GM23338 (cell line): ENCODE measurements at regions not wholly inside any gene's neighbourhood (a gene's known extent, or its start where the extent isn't known, plus 50 kb on each side); places are given as distances from the start of the nearest gene placed in this dataset.

Experiments
- ATAC-seq: fragments of 200-7000 bp; cut with Tn5 transposase; 3 replicates; pipeline ENCODE4 v1.9.1; 2020
- DNase-seq: peaks from one replicate; pipeline ENCODE4 v3.0.0-alpha.2; 2015; ENCODE audit warnings: low spot score
- H2AFZ ChIP-seq: fragments of 200-600 bp; sonication (generic); 2 replicates; pipeline ENCODE4 v1.8.0; 2016; ENCODE audit warnings: antibody characterized with exemption, mild to moderate bottlenecking, moderate library complexity
- H3F3A ChIP-seq: fragments of 200-600 bp; sonication (generic); replicated peaks from 2 replicates; pipeline ENCODE4 v1.8.0; 2017; ENCODE audit warnings: antibody characterized with exemption, mixed run types, low read depth
- H3K27ac ChIP-seq: fragments of 200-600 bp; sonication (generic); 2 replicates; pipeline ENCODE4 v1.6.1; 2016; ENCODE audit warnings: low read depth
- H3K27me3 ChIP-seq: fragments of 200-600 bp; sonication (generic); 2 replicates; pipeline ENCODE4 v1.8.0; 2016; ENCODE audit warnings: mild to moderate bottlenecking, mixed run types, moderate library complexity; ENCODE audit not compliant: insufficient read depth
- H3K36me3 ChIP-seq: fragments of 200-600 bp; sonication (generic); 2 replicates; pipeline ENCODE4 v1.8.0; 2016; ENCODE audit warnings: mild to moderate bottlenecking; ENCODE audit not compliant: insufficient read depth
- H3K4me1 ChIP-seq: fragments of 200-600 bp; sonication (generic); 2 replicates; pipeline ENCODE4 v1.8.0; 2016; ENCODE audit warnings: mild to moderate bottlenecking, moderate library complexity; ENCODE audit not compliant: insufficient read depth
- H3K4me2 ChIP-seq: fragments of 200-600 bp; sonication (generic); 2 replicates; pipeline ENCODE4 v1.7.1; 2017; ENCODE audit warnings: mixed run types
- H3K4me3 ChIP-seq: fragments of 200-600 bp; sonication (generic); 2 replicates; pipeline ENCODE4 v1.6.1; 2016; ENCODE audit warnings: mixed run types
- H3K79me2 ChIP-seq: fragments of 200-600 bp; sonication (generic); replicated peaks from 2 replicates; pipeline ENCODE4 v1.8.0; 2017; ENCODE audit warnings: mild to moderate bottlenecking; ENCODE audit not compliant: insufficient read depth
- H3K9me2 ChIP-seq: fragments of 200-600 bp; sonication (generic); 2 replicates; pipeline ENCODE4 v1.8.0; 2017; ENCODE audit not compliant: insufficient read depth
- H4K20me1 ChIP-seq: fragments of 200-600 bp; sonication (generic); replicated peaks from 2 replicates; pipeline ENCODE4 v1.8.0; 2017; ENCODE audit warnings: mild to moderate bottlenecking; ENCODE audit not compliant: insufficient read depth
- H3K27ac Mint-ChIP-seq: 2 replicates; pipeline ENCODE4 v1.8.0; 2020; ENCODE audit warnings: inconsistent platforms, mild to moderate bottlenecking, moderate library complexity, mixed read lengths
- H3K27me3 Mint-ChIP-seq: 3 replicates; pipeline ENCODE4 v1.8.0; 2022; ENCODE audit warnings: low read depth, mild to moderate bottlenecking, moderate library complexity, mixed read lengths, inconsistent platforms; ENCODE audit not compliant: insufficient read depth, poor library complexity
- H3K36me3 Mint-ChIP-seq: 3 replicates; pipeline ENCODE4 v1.8.0; 2021; ENCODE audit warnings: low read depth, mild to moderate bottlenecking, inconsistent platforms, moderate library complexity, mixed read lengths
- H3K4me1 Mint-ChIP-seq: 3 replicates; pipeline ENCODE4 v1.8.0; 2020; ENCODE audit warnings: mild to moderate bottlenecking, inconsistent platforms, mixed read lengths
- H3K4me3 Mint-ChIP-seq: 3 replicates; pipeline ENCODE4 v1.8.0; 2021; ENCODE audit warnings: moderate library complexity, mild to moderate bottlenecking, inconsistent platforms, mixed read lengths
- H3K9me3 Mint-ChIP-seq: 3 replicates; pipeline ENCODE4 v1.8.0; 2020; ENCODE audit warnings: moderate library complexity, mild to moderate bottlenecking, inconsistent platforms, mixed read lengths
- CREB1 ChIP-seq: fragments of 250-450 bp; sonication (Bioruptor Pico); IDR thresholded peaks from 2 replicates; pipeline ENCODE4 v1.5.0; 2020; ENCODE audit warnings: low read depth, mild to moderate bottlenecking, moderate library complexity
- CTCF ChIP-seq, 2 experiments: fragments of 200-600 bp in 1 of 2; sonication (generic) in 1 of 2; conservative IDR thresholded peaks; 2 replicates each; pipeline versions ENCODE4 v1.5.1 to v1.6.1; 2016 to 2017; ENCODE audit warnings: antibody characterized with exemption in 2 of 2, low read depth in 2 of 2, mild to moderate bottlenecking in 2 of 2, moderate library complexity in 1 of 2
- EZH2 ChIP-seq: fragments of 200-600 bp; sonication (generic); IDR thresholded peaks from one replicate; pipeline ENCODE4 v1.8.0; 2017; ENCODE audit warnings: antibody characterized with exemption, mild to moderate bottlenecking, low read depth; ENCODE audit not compliant: unreplicated experiment
- EZH2phosphoT487 ChIP-seq: fragments of 200-600 bp; sonication (generic); IDR thresholded peaks from one replicate; pipeline ENCODE4 v1.8.1; 2018; ENCODE audit warnings: antibody characterized with exemption; ENCODE audit not compliant: unreplicated experiment
- JUNB ChIP-seq: IDR thresholded peaks from one replicate; pipeline ENCODE4 v1.6.1; 2016; ENCODE audit warnings: antibody characterized with exemption; ENCODE audit not compliant: unreplicated experiment
- NANOG ChIP-seq: IDR thresholded peaks from 2 replicates; pipeline ENCODE4 v1.6.1; 2016; ENCODE audit warnings: antibody characterized with exemption, borderline replicate concordance
- POLR2AphosphoS5 ChIP-seq: IDR thresholded peaks from 2 replicates; pipeline ENCODE4 v1.6.1; 2016; ENCODE audit warnings: antibody characterized with exemption, low read depth
- REST ChIP-seq: IDR thresholded peaks from one replicate; pipeline ENCODE4 v1.6.1; 2018; ENCODE audit warnings: antibody characterized with exemption; ENCODE audit not compliant: unreplicated experiment
- ZNF114 ChIP-seq: fragments of 250-450 bp; sonication (Bioruptor Pico); IDR thresholded peaks from 2 replicates; pipeline ENCODE4 v1.5.0; 2020; ENCODE audit warnings: mild to moderate bottlenecking, moderate library complexity
- ZNF462 ChIP-seq: fragments of 250-450 bp; sonication (Bioruptor Pico); IDR thresholded peaks from 2 replicates; pipeline ENCODE4 v1.5.0; 2020; ENCODE audit warnings: mild to moderate bottlenecking, moderate library complexity

GRCh38 chr10:20685462-20685861, 211.6 kb downstream of the NEBL start:
- Histone ChIP-seq H3K79me2 (no peaks in the 10 kb centered on the region), H3F3A (no peaks in the 10 kb centered on the region), H3K36me3 (0 out of 2 replicates have a peak, but pooled peaks cover 2% of the 10 kb centered on the region), H2AFZ (no peak overlapping the region), H3K9me2 (peaks cover 8% of the 10 kb centered on the region; the same call in 1 of the 2 replicates), H3K4me1 (peaks cover 3% of the 10 kb centered on the region; the same call in 1 of the 2 replicates), H3K27me3 (no peaks in the 10 kb centered on the region), H3K4me2 (no peak overlapping the region), H3K27ac (no peak overlapping the region), H4K20me1 (no peaks in the 10 kb centered on the region), H3K4me3 (no peak overlapping the region)
- TF ChIP-seq EZH2phosphoT487 (no peak), JUNB (no peak)
- Mint-ChIP-seq H3K4me3 (no peak overlapping the region), H3K4me1 (peaks cover 7% of the 10 kb centered on the region), H3K27me3 (peaks cover 2% of the 10 kb centered on the region), H3K27ac (no peak overlapping the region), H3K36me3 (peaks cover 3% of the 10 kb centered on the region; the same call in 1 of the 3 replicates), H3K9me3 (no peaks in the 10 kb centered on the region)
- ATAC-seq (no peak), DNase-seq (no peak)

GRCh38 chr10:20683345-20683744, 213.8 kb downstream of the NEBL start:
- Histone ChIP-seq H3K79me2 (no peaks in the 10 kb centered on the region), H4K20me1 (no peaks in the 10 kb centered on the region), H3K27me3 (no peaks in the 10 kb centered on the region), H3K4me2 (no peak overlapping the region), H3K4me3 (no peak overlapping the region), H3K9me2 (peaks cover 8% of the 10 kb centered on the region; the same call in 1 of the 2 replicates), H3K27ac (no peak overlapping the region), H3K36me3 (0 out of 2 replicates have a peak, but pooled peaks cover 2% of the 10 kb centered on the region), H3F3A (no peaks in the 10 kb centered on the region), H2AFZ (no peak overlapping the region), H3K4me1 (peaks cover 3% of the 10 kb centered on the region; the same call in 1 of the 2 replicates)
- ATAC-seq, result no peak
- no peak for DNase-seq
- Mint-ChIP-seq H3K27ac (no peak overlapping the region), H3K4me3 (no peak overlapping the region), H3K27me3 (peaks cover 2% of the 10 kb centered on the region), H3K4me1 (peaks cover 7% of the 10 kb centered on the region), H3K36me3 (peaks cover 3% of the 10 kb centered on the region; the same call in 1 of the 3 replicates), H3K9me3 (peaks cover 3% of the 10 kb centered on the region; the same call in 2 of the 3 replicates)
- TF ChIP-seq CTCF (conservative IDR thresholded peaks at IDR 0.05; ENCODE audit: low read depth in 2 of 2) (no peak), POLR2AphosphoS5 (no peak), CREB1 (CRISPR knock-in tag) (no peak), ZNF462 (CRISPR knock-in tag) (no peak), NANOG (no peak), ZNF114 (CRISPR knock-in tag) (no peak), EZH2phosphoT487 (no peak), EZH2 (no peak), REST (no peak)
